HEK293T (cell line): ENCODE measurements at regions not wholly inside any gene's neighbourhood (a gene's known extent, or its start where the extent isn't known, plus 50 kb on each side); places are given as distances from the start of the nearest gene placed in this dataset.

ENCODE experiments used
- CTCF ChIA-PET: fragments of 350-600 bp; formaldehyde crosslinking; extraction: SDS; loops from one replicate; lab custom pipeline; 2021; ENCODE audit warnings: antibody characterized with exemption, inconsistent platforms; lab: Yijun Ruan, JAX
- POLR2A ChIA-PET: fragments of 350-600 bp; formaldehyde crosslinking; extraction: SDS; loops from one replicate; lab custom pipeline; 2020; ENCODE audit warnings: antibody characterized with exemption, inconsistent platforms; lab: Yijun Ruan, JAX
- DNase-seq: peaks from one replicate; pipeline ENCODE4 v3.0.0; 2012; ENCODE audit warnings: mixed read lengths; ENCODE audit errors: extremely low spot score
- ARNT ChIP-seq: fragments of 450-650 bp; IDR thresholded peaks from 2 replicates; pipeline ENCODE4 v1.6.1; 2017; ENCODE audit warnings: mild to moderate bottlenecking
- BHLHE40 ChIP-seq: fragments of 450-650 bp; IDR thresholded peaks from 2 replicates; pipeline ENCODE4 v1.6.1; 2016; ENCODE audit warnings: mild to moderate bottlenecking, moderate library complexity, borderline replicate concordance
- CTBP1 ChIP-seq: fragments of 450-650 bp; IDR thresholded peaks from 2 replicates; pipeline ENCODE4 v1.6.1; 2016; ENCODE audit warnings: borderline replicate concordance
- ELF4 ChIP-seq: fragments of 450-650 bp; IDR thresholded peaks from 2 replicates; pipeline ENCODE4 v1.6.1; 2017; ENCODE audit warnings: antibody characterized with exemption
- FOXA1 ChIP-seq: fragments of 450-650 bp; IDR thresholded peaks from 2 replicates; pipeline ENCODE4 v1.6.1; 2016; ENCODE audit warnings: mild to moderate bottlenecking
- FOXK2 ChIP-seq: fragments of 450-650 bp; IDR thresholded peaks from 2 replicates; pipeline ENCODE4 v1.6.1; 2016; ENCODE audit warnings: mild to moderate bottlenecking
- FOXM1 ChIP-seq: fragments of 450-650 bp; IDR thresholded peaks from 2 replicates; pipeline ENCODE4 v1.6.1; 2017; ENCODE audit warnings: mild to moderate bottlenecking, borderline replicate concordance
- HDGF ChIP-seq: fragments of 450-650 bp; IDR thresholded peaks from 2 replicates; pipeline ENCODE4 v1.6.1; 2017; ENCODE audit warnings: antibody characterized with exemption, borderline replicate concordance
- L3MBTL2 ChIP-seq: fragments of 450-650 bp; conservative IDR thresholded peaks from 2 replicates; pipeline ENCODE4 v1.6.1; 2016; ENCODE audit warnings: mild to moderate bottlenecking
- LEF1 ChIP-seq: fragments of 450-650 bp; IDR thresholded peaks from 2 replicates; pipeline ENCODE4 v1.6.1; 2017; ENCODE audit warnings: mild to moderate bottlenecking, borderline replicate concordance
- NFRKB ChIP-seq: fragments of 450-650 bp; IDR thresholded peaks from 2 replicates; pipeline ENCODE4 v1.6.1; 2016; ENCODE audit warnings: mild to moderate bottlenecking, moderate library complexity
- SP1 ChIP-seq: fragments of 450-650 bp; IDR thresholded peaks from 2 replicates; pipeline ENCODE4 v1.6.1; 2017
- SUZ12 ChIP-seq: fragments of 450-650 bp; IDR thresholded peaks from 2 replicates; pipeline ENCODE4 v1.6.1; 2016; ENCODE audit warnings: mild to moderate bottlenecking
- TARDBP ChIP-seq: fragments of 450-650 bp; IDR thresholded peaks from 2 replicates; pipeline ENCODE4 v1.6.1; 2016
- ZNF384 ChIP-seq: fragments of 450-650 bp; IDR thresholded peaks from 2 replicates; pipeline ENCODE4 v1.6.1; 2016
- TF ChIP-seq, protein P1 (sequence below): fragments of 450-650 bp; IDR thresholded peaks from 2 replicates; pipeline ENCODE4 v1.6.1; 2016

DNA sequence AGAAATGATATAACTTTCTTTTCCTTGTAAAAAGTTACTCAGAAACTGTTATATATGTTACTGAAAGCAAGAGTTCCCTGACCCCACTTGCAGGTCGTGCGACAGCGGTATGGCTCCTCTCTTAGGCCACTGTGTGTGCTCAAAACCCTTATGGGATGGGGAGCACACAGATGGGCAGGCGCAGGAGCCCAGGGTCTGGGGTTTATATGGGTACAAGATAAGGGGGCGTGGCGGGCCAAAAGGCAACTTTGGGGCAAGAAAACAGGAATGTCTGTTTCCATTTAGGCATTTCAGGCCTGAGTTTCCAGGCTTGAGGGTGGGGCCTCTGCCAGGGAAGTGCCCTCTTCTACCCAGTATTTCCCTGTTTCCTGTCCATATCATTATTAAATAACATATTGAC is 736.5 kb downstream of the VGLL3 start:
- TF ChIP-seq SUZ12 (no peak), TARDBP (no peak), SP1 (no peak), ARNT (no peak), LEF1 (no peak), FOXK2 (no peak), L3MBTL2 (no peak), NFRKB (no peak), ELF4 (no peak), HDGF (no peak), CTBP1 (no peak), FOXA1 (no peak), FOXM1 (no peak), ZNF384 (no peak), BHLHE40 (no peak)
- TF ChIP-seq, protein P1, sequence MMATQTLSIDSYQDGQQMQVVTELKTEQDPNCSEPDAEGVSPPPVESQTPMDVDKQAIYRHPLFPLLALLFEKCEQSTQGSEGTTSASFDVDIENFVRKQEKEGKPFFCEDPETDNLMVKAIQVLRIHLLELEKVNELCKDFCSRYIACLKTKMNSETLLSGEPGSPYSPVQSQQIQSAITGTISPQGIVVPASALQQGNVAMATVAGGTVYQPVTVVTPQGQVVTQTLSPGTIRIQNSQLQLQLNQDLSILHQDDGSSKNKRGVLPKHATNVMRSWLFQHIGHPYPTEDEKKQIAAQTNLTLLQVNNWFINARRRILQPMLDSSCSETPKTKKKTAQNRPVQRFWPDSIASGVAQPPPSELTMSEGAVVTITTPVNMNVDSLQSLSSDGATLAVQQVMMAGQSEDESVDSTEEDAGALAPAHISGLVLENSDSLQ: no peak
- CTCF ChIA-PET: interaction anchor here (0.7 kb wide), 1 partner anchor 158 kb away, joined by 4 read pairs; no protein-coding TSS in a partner anchor
- POLR2A ChIA-PET: no interaction called here

DNA sequence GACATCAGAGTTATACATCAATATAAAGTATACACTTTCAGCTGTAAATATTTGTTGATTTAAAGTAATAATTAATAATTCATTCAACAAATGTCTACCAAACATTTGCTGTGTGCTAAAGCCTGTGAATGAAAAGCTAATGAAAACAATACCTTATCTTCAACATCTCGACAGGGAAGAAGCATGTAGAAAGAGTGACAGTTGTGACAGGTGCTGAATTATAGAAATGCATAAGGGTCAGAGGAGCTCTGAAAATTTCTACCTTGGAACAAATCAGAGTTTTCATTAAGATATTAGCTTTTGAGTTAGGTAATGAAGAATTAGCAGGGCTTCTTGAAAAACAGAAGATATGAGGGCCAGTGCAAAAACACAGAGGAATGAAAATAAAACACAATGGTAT is 739.2 kb downstream of the VGLL3 start:
- POLR2A ChIA-PET: no interaction called here
- DNase-seq: no peak
- CTCF ChIA-PET: no interaction called here
- TF ChIP-seq CTBP1: no peak
- TF ChIP-seq, protein P1: peak; percentile 40; the same call in 1 of the 2 replicates

More for the DNA sequence above, 736.5 kb downstream of the VGLL3 start:
- no peak for DNase-seq

DNA sequence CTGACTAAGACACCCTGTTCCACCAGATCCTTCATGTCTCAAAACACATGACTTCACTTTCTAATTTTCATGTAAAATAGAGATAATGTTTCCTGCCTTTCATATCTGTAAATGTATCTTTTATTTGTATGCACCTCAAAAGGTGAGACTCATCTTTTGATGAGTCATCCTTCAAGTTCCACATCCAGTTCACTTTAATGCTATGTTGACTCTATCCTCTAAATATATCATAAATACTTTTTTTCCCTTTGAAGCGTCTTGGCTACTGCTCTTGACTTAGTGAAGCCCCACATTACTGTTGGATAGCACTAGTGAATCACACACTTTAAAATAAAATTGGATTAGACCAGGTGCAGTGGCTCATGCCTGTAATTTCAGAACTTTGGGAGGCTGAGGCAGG is 741.1 kb downstream of the VGLL3 start:
- no peak for TF ChIP-seq L3MBTL2
- no peak for TF ChIP-seq TARDBP
- no peak for TF ChIP-seq SP1
- no peak for DNase-seq
- POLR2A ChIA-PET: no interaction called here
- CTCF ChIA-PET: no interaction called here

DNA sequence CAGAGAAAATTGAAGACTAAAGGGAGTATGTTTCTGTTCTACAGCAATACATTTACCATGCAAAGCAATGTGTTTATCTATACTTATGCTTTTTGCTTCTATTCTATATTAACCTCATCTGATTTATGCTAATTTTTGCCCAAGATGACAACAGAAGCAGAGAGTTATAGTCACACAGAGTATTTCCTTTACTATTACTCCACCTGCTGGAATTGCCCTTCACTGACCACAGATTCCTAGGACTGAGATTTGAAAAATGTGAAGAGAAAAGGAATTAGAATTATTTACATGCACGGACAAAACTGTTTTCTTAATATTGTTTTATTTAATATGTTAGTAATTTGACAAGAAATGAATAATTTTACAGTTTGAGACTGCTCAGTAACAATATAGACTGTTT is 745.6 kb downstream of the VGLL3 start:
- DNase-seq: peak; percentile 7
- TF ChIP-seq FOXA1 (no peak), ZNF384 (no peak), L3MBTL2 (no peak), HDGF (no peak), CTBP1 (no peak), BHLHE40 (no peak), SUZ12 (no peak), ARNT (no peak), NFRKB (no peak), ELF4 (no peak), FOXM1 (no peak), SP1 (no peak), FOXK2 (no peak), LEF1 (no peak)
- TF ChIP-seq, protein P1: no peak
- CTCF ChIA-PET: interaction anchor here (1.0 kb wide), 1 partner anchor 420 kb away, joined by 4 read pairs; no protein-coding TSS in a partner anchor
- POLR2A ChIA-PET: no interaction called here

DNA sequence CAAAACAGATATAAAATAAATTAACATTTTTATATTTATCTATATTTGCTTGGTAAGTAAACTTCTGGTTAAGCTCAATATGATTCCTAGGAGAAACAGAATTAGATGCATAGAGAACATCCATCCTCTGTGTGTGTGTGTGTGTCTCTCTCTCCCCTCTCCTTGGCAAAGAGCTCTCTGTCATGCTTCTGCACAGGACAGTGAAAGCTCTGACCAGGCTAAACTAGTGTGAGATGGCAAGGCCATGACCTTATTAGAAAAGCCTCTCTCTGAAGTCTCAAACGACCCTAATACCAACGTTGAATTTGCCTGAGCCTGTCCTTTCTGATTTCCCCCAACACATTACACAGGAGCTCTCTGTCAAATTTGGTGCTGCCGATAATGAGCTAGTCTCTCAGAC is 746.0 kb downstream of the VGLL3 start:
- no peak for DNase-seq
- ChIA-PET CTCF (interaction anchor here (1.0 kb wide), 1 partner anchor 420 kb away, joined by 4 read pairs; no protein-coding TSS in a partner anchor), POLR2A (no interaction called here)
- TF ChIP-seq ELF4: no peak
- TF ChIP-seq, protein P1: no peak
- TF ChIP-seq HDGF: no peak
- TF ChIP-seq BHLHE40: no peak
- no peak for TF ChIP-seq SP1
- no peak for TF ChIP-seq ARNT
- TF ChIP-seq SUZ12: no peak
- no peak for TF ChIP-seq TARDBP
- no peak for TF ChIP-seq FOXM1
- TF ChIP-seq ZNF384: no peak
- TF ChIP-seq L3MBTL2: no peak
- no peak for TF ChIP-seq FOXK2
- TF ChIP-seq FOXA1: no peak
- TF ChIP-seq LEF1: no peak
- no peak for TF ChIP-seq CTBP1
- no peak for TF ChIP-seq NFRKB

DNA sequence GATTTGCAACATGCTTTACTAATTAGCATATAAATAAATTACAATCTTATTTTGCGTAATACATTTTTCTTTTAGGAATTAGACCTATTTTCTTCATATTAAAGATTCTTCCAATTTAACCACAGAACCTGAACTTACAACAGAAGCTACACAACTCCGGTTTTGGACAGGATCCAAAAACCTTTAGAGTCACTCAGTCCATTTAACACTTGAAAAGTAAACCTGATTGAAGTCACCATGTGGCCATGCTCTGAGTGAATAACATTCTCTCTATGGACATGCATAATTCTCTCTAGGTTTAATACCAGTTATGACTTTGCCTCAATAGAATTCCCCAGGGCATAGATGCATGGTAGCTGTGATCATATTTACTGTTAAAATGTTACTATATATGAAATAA is 751.0 kb downstream of the VGLL3 start:
- ChIA-PET POLR2A (no interaction called here), CTCF (no interaction called here)
- TF ChIP-seq FOXK2 (no peak), ZNF384 (no peak), FOXM1 (no peak)
- DNase-seq: no peak
